ENCODE measurements at regions not wholly inside any gene's neighbourhood (a gene's known extent, or its start where the extent isn't known, plus 50 kb on each side); places are given as distances from the start of the nearest gene placed in this dataset.

- Histone ChIP-seq H2BK12ac (ENCODE audit: low read length) (no peak overlapping the region), H2AK5ac (ENCODE audit: low read length) (no peak overlapping the region), H2BK120ac (ENCODE audit: insufficient read depth, low read length, poor library complexity) (no peak overlapping the region), H4K91ac (ENCODE audit: low read depth, low read length) (no peak overlapping the region), H3K18ac (ENCODE audit: low read length) (no peak overlapping the region), H4K8ac (ENCODE audit: low read depth, low read length) (no peak overlapping the region), H3K79me1 (ENCODE audit: low read length) (no peaks in the 10 kb centered on the region), H3K9me3 (ENCODE audit: insufficient read depth, low read depth, low read length) (no peaks in the 10 kb centered on the region), H3K4me2 (ENCODE audit: low read length) (no peak overlapping the region), H2AFZ (ENCODE audit: insufficient read depth, low read length, poor library complexity) (no peak overlapping the region), H3K27me3 (ENCODE audit: insufficient read depth, low read length) (no peaks in the 10 kb centered on the region), H3K4ac (ENCODE audit: low read depth, low read length) (no peak overlapping the region), H3K79me2 (ENCODE audit: control insufficient read depth, insufficient read depth, low read length, poor library complexity) (no peaks in the 10 kb centered on the region), H4K12ac (ENCODE audit: low read depth, low read length) (no peak overlapping the region), H3K23ac (ENCODE audit: low read length) (no peak overlapping the region), H3K9ac (ENCODE audit: low read length) (no peak overlapping the region), H3K14ac (ENCODE audit: low read length) (no peak overlapping the region), H2BK5ac (ENCODE audit: low read depth, low read length, poor library complexity) (no peak overlapping the region), H3K27ac (ENCODE audit: low read depth, low read length) (no peak overlapping the region), H3K36me3 (ENCODE audit: control insufficient read depth in 1 of 2, insufficient read depth in 2 of 2, low read length in 2 of 2) (no peaks in the 10 kb centered on the region), H3K4me3 (ENCODE audit: low read depth, low read length) (no peak overlapping the region), H3K4me1 (ENCODE audit: control insufficient read depth in 1 of 2, insufficient read depth in 2 of 2, low read length in 2 of 2) (no peaks in the 10 kb centered on the region)
- no peak for DNase-seq
- no CpG with 5 or more reads among the region's 1 CpG for WGBS (ENCODE audit: extremely low coverage, insufficient coverage, insufficient read length)
These were observed 271.9 kb downstream of the PABPC4L start for GRCh38 chr4:133929531-133930239.

GRCh38 chr4:133921280-133922195, 280.1 kb downstream of the PABPC4L start:
- no peak overlapping the region for H3K4me3 ChIP-seq (ENCODE audit: low read depth, low read length)
- no peak overlapping the region for H3K27ac ChIP-seq (ENCODE audit: low read depth, low read length)
- no peak overlapping the region for H3K9ac ChIP-seq (ENCODE audit: low read length)
- no peak overlapping the region for H3K23ac ChIP-seq (ENCODE audit: low read length)
- H3K4ac ChIP-seq (ENCODE audit: low read depth, low read length), result no peak overlapping the region
- H3K4me1 ChIP-seq (ENCODE audit: control insufficient read depth in 1 of 2, insufficient read depth in 2 of 2, low read length in 2 of 2), result no peaks in the 10 kb centered on the region
- H3K14ac ChIP-seq (ENCODE audit: low read length), result no peak overlapping the region
- H2BK120ac ChIP-seq (ENCODE audit: insufficient read depth, low read length, poor library complexity), result no peak overlapping the region
- H3K79me2 ChIP-seq (ENCODE audit: control insufficient read depth, insufficient read depth, low read length, poor library complexity), result no peaks in the 10 kb centered on the region
- WGBS (ENCODE audit: extremely low coverage, insufficient coverage, insufficient read length), result no CpG with 5 or more reads among the region's 8 CpGs
- no peak overlapping the region for H2BK12ac ChIP-seq (ENCODE audit: low read length)
- no peak overlapping the region for H2AK5ac ChIP-seq (ENCODE audit: low read length)
- H4K12ac ChIP-seq (ENCODE audit: low read depth, low read length), result no peak overlapping the region
- no peak overlapping the region for H3K18ac ChIP-seq (ENCODE audit: low read length)
- no peaks in the 10 kb centered on the region for H3K36me3 ChIP-seq (ENCODE audit: control insufficient read depth in 1 of 2, insufficient read depth in 2 of 2, low read length in 2 of 2)
- no peaks in the 10 kb centered on the region for H3K79me1 ChIP-seq (ENCODE audit: low read length)
- no peak overlapping the region for H2AFZ ChIP-seq (ENCODE audit: insufficient read depth, low read length, poor library complexity)
- H3K27me3 ChIP-seq (ENCODE audit: insufficient read depth, low read length), result no peaks in the 10 kb centered on the region
- H4K91ac ChIP-seq (ENCODE audit: low read depth, low read length), result no peak overlapping the region
- DNase-seq, result peak; percentile 12 to 61
- no peaks in the 10 kb centered on the region for H3K9me3 ChIP-seq (ENCODE audit: insufficient read depth, low read depth, low read length)
- H3K4me2 ChIP-seq (ENCODE audit: low read length), result no peak overlapping the region
- H2BK5ac ChIP-seq (ENCODE audit: low read depth, low read length, poor library complexity), result no peak overlapping the region
- H4K8ac ChIP-seq (ENCODE audit: low read depth, low read length), result no peak overlapping the region

- Histone ChIP-seq H3K23ac (ENCODE audit: low read length) (no peak overlapping the region), H4K91ac (ENCODE audit: low read depth, low read length) (no peak overlapping the region), H3K79me2 (ENCODE audit: control insufficient read depth, insufficient read depth, low read length, poor library complexity) (no peaks in the 10 kb centered on the region), H3K27me3 (ENCODE audit: insufficient read depth, low read length) (no peaks in the 10 kb centered on the region), H2BK12ac (ENCODE audit: low read length) (no peak overlapping the region), H2AK5ac (ENCODE audit: low read length) (no peak overlapping the region), H4K12ac (ENCODE audit: low read depth, low read length) (no peak overlapping the region), H3K18ac (ENCODE audit: low read length) (no peak overlapping the region), H3K4ac (ENCODE audit: low read depth, low read length) (no peak overlapping the region), H3K14ac (ENCODE audit: low read length) (no peak overlapping the region), H2AFZ (ENCODE audit: insufficient read depth, low read length, poor library complexity) (no peak overlapping the region), H3K4me2 (ENCODE audit: low read length) (no peak overlapping the region), H3K4me1 (ENCODE audit: control insufficient read depth in 1 of 2, insufficient read depth in 2 of 2, low read length in 2 of 2) (no peaks in the 10 kb centered on the region), H3K4me3 (ENCODE audit: low read depth, low read length) (no peak overlapping the region), H3K27ac (ENCODE audit: low read depth, low read length) (no peak overlapping the region), H3K79me1 (ENCODE audit: low read length) (no peaks in the 10 kb centered on the region), H3K9me3 (ENCODE audit: insufficient read depth, low read depth, low read length) (no peaks in the 10 kb centered on the region), H4K8ac (ENCODE audit: low read depth, low read length) (no peak overlapping the region), H2BK120ac (ENCODE audit: insufficient read depth, low read length, poor library complexity) (no peak overlapping the region), H3K36me3 (ENCODE audit: control insufficient read depth in 1 of 2, insufficient read depth in 2 of 2, low read length in 2 of 2) (no peaks in the 10 kb centered on the region), H2BK5ac (ENCODE audit: low read depth, low read length, poor library complexity) (no peak overlapping the region), H3K9ac (ENCODE audit: low read length) (no peak overlapping the region)
- no CpG with 5 or more reads among the region's 2 CpGs for WGBS (ENCODE audit: extremely low coverage, insufficient coverage, insufficient read length)
- DNase-seq, result no peak
These were observed 281.4 kb downstream of the PABPC4L start for GRCh38 chr4:133920236-133920635.

- no CpG with 5 or more reads among the region's 3 CpGs for WGBS (ENCODE audit: extremely low coverage, insufficient coverage, insufficient read length)
- H3K4me1 ChIP-seq (ENCODE audit: control insufficient read depth in 1 of 2, insufficient read depth in 2 of 2, low read length in 2 of 2), result peaks cover 0 to 8% of the 10 kb centered on the region in 2 experiments
- no peak overlapping the region for H3K18ac ChIP-seq (ENCODE audit: low read length)
- no peak overlapping the region for H4K8ac ChIP-seq (ENCODE audit: low read depth, low read length)
- no peaks in the 10 kb centered on the region for H3K36me3 ChIP-seq (ENCODE audit: control insufficient read depth in 1 of 2, insufficient read depth in 2 of 2, low read length in 2 of 2)
- H3K14ac ChIP-seq (ENCODE audit: low read length), result no peak overlapping the region
- H3K9me3 ChIP-seq (ENCODE audit: insufficient read depth, low read depth, low read length), result peaks cover 2% of the 10 kb centered on the region
- H3K23ac ChIP-seq (ENCODE audit: low read length), result no peak overlapping the region
- no peak overlapping the region for H2BK12ac ChIP-seq (ENCODE audit: low read length)
- H3K9ac ChIP-seq (ENCODE audit: low read length), result no peak overlapping the region
- H4K91ac ChIP-seq (ENCODE audit: low read depth, low read length), result no peak overlapping the region
- no peaks in the 10 kb centered on the region for H3K79me2 ChIP-seq (ENCODE audit: control insufficient read depth, insufficient read depth, low read length, poor library complexity)
- H3K4me3 ChIP-seq (ENCODE audit: low read depth, low read length), result no peak overlapping the region
- no peak overlapping the region for H2AK5ac ChIP-seq (ENCODE audit: low read length)
- no peak overlapping the region for H2BK5ac ChIP-seq (ENCODE audit: low read depth, low read length, poor library complexity)
- no peak overlapping the region for H4K12ac ChIP-seq (ENCODE audit: low read depth, low read length)
- peak; percentile 42 to 43 for DNase-seq
- H3K79me1 ChIP-seq (ENCODE audit: low read length), result no peaks in the 10 kb centered on the region
- no peak overlapping the region for H3K4me2 ChIP-seq (ENCODE audit: low read length)
- H2AFZ ChIP-seq (ENCODE audit: insufficient read depth, low read length, poor library complexity), result no peak overlapping the region
- H3K4ac ChIP-seq (ENCODE audit: low read depth, low read length), result no peak overlapping the region
- no peak overlapping the region for H2BK120ac ChIP-seq (ENCODE audit: insufficient read depth, low read length, poor library complexity)
- no peak overlapping the region for H3K27ac ChIP-seq (ENCODE audit: low read depth, low read length)
- no peaks in the 10 kb centered on the region for H3K27me3 ChIP-seq (ENCODE audit: insufficient read depth, low read length)
These were observed 291.4 kb downstream of the PABPC4L start for GRCh38 chr4:133910165-133910564.
